PC-3 (cell line): ENCODE measurements at regions not wholly inside any gene's neighbourhood (a gene's known extent, or its start where the extent isn't known, plus 50 kb on each side); places are given as distances from the start of the nearest gene placed in this dataset.

Experiments
- CTCF ChIP-seq: fragments of 300-600 bp; sonication (generic); conservative IDR thresholded peaks from 2 replicates; pipeline ENCODE4 v1.5.1; 2017; ENCODE audit warnings: antibody characterized with exemption, low read depth, mild to moderate bottlenecking, low read length
- EZH2phosphoT487 ChIP-seq: fragments of 300-600 bp; sonication (generic); IDR thresholded peaks from 2 replicates; pipeline ENCODE4 v1.6.1; 2018; ENCODE audit warnings: mild to moderate bottlenecking, antibody characterized with exemption, low read length, borderline replicate concordance

- peak; percentile 97 for TF ChIP-seq CTCF
- no peak for TF ChIP-seq EZH2phosphoT487
These were observed 58.4 kb upstream of the CACNA1E start for GRCh38 chr1:181424786-181425403.
